HepG2 (cell line): ENCODE measurements at regions not wholly inside any gene's neighbourhood (a gene's known extent, or its start where the extent isn't known, plus 50 kb on each side); places are given as distances from the start of the nearest gene placed in this dataset.

Experiments
- ATAC-seq: fragments of 200-7000 bp; cut with Tn5 transposase; 3 replicates; pipeline ENCODE4 v1.9.1; 2020; ENCODE audit warnings: mild to moderate bottlenecking, moderate library complexity
- BruUV-seq: library from RNA; stranded (reverse); fragments of 400-500 nt; replicated peaks from 2 replicates; lab custom pipeline; 2021; lab: Mats Ljungman, UMichigan
- CTCF ChIA-PET: fragments of 300-600 bp; formaldehyde crosslinking; extraction: SDS; loops from one replicate; lab custom pipeline; 2021; ENCODE audit warnings: low total read pairs, inconsistent platforms, low intra/inter-chr PET ratio; lab: Yijun Ruan, JAX
- POLR2A ChIA-PET: fragments of 350-600 bp; sonication (Branson Sonifier 250); formaldehyde crosslinking; loops from one replicate; lab custom pipeline; 2020; ENCODE audit warnings: antibody characterized with exemption, inconsistent platforms; lab: Yijun Ruan, JAX
- DNase-seq: peaks from one replicate; pipeline ENCODE4 v3.0.0-alpha.2; 2015; ENCODE audit warnings: low spot score
- FAIRE-seq: peaks from 3 replicates; lab custom pipeline; 2011; peaks lifted over from hg19 to GRCh38; lab: Jason Lieb, UNC
- H2AFZ ChIP-seq: one replicate; pipeline ENCODE4 v1.6.1; 2011; ENCODE audit warnings: low read length, inconsistent platforms
- H3K27ac ChIP-seq: fragments of 300-600 bp; 3 replicates; pipeline ENCODE4 v1.8.0; 2011; ENCODE audit warnings: mixed run types, mild to moderate bottlenecking, mixed read lengths, low read length, inconsistent platforms; ENCODE audit not compliant: insufficient read depth; ENCODE audit errors: extremely low read length
- H3K27me3 ChIP-seq, 2 experiments: fragments of 200-600 bp in 1 of 2; 2 replicates in 1 of 2; 3 replicates in 1 of 2; pipeline versions ENCODE4 v1.6.0 to v1.8.0; 2011; ENCODE audit warnings: low read length in 2 of 2, mild to moderate bottlenecking in 2 of 2, moderate library complexity in 2 of 2, inconsistent platforms in 1 of 2; ENCODE audit not compliant: insufficient read depth in 2 of 2, control insufficient read depth in 1 of 2
- H3K36me3 ChIP-seq, 2 experiments: fragments of 200-600 bp in 1 of 2; replicated peaks in 1 of 2; 2 replicates in 1 of 2; 3 replicates in 1 of 2; pipeline versions ENCODE4 v1.5.1 to v1.8.0; 2011; ENCODE audit warnings: low read length in 2 of 2, inconsistent platforms in 1 of 2; ENCODE audit not compliant: insufficient read depth in 2 of 2, control insufficient read depth in 1 of 2
- H3K4me1 ChIP-seq: 2 replicates; pipeline ENCODE4 v1.5.1; 2012; ENCODE audit warnings: low read length, inconsistent platforms; ENCODE audit not compliant: insufficient read depth
- H3K4me2 ChIP-seq: 2 replicates; pipeline ENCODE4 v1.6.0; 2011; ENCODE audit warnings: low read depth, low read length, inconsistent platforms
- H3K4me3 ChIP-seq, 3 experiments: fragments of 200-600 bp in 1 of 3; sonication (generic), shearing (Covaris generic) in 1 of 3; replicated peaks in 1 of 3; 2 replicates each; pipeline ENCODE4 v1.5.1; 2011 to 2016; ENCODE audit warnings: low read length in 3 of 3, inconsistent platforms in 2 of 3, low read depth in 2 of 3, mild to moderate bottlenecking in 2 of 3, control low read depth in 1 of 3, mixed read lengths in 1 of 3; ENCODE audit not compliant: insufficient read depth in 1 of 3
- H3K79me2 ChIP-seq: one replicate; pipeline ENCODE4 v1.6.1; 2011; ENCODE audit warnings: low read length, inconsistent platforms; ENCODE audit not compliant: insufficient read depth
- H3K9ac ChIP-seq: 2 replicates; pipeline ENCODE4 v1.6.0; 2011; ENCODE audit warnings: mild to moderate bottlenecking, low read depth, low read length, inconsistent platforms; ENCODE audit not compliant: insufficient read depth
- H3K9me3 ChIP-seq: 2 replicates; pipeline ENCODE4 v1.5.1; 2012; ENCODE audit warnings: mild to moderate bottlenecking, low read length
- H4K20me1 ChIP-seq: 2 replicates; pipeline ENCODE4 v1.6.0; 2011; ENCODE audit warnings: inconsistent platforms, mild to moderate bottlenecking, low read length, moderate library complexity; ENCODE audit not compliant: insufficient read depth
- SAFB2 ChIP-seq: sonication (generic); formaldehyde crosslinking; IDR thresholded peaks from 2 replicates; pipeline ENCODE4 v1.5.1; 2020; ENCODE audit warnings: missing genetic modification reagents, low read depth, mild to moderate bottlenecking, borderline replicate concordance
- TBX3 ChIP-seq: fragments of 450-650 bp; IDR thresholded peaks from 2 replicates; pipeline ENCODE4 v1.6.1; 2017; ENCODE audit warnings: antibody characterized with exemption, mild to moderate bottlenecking, inconsistent platforms, borderline replicate concordance
- TCF7L2 ChIP-seq: IDR thresholded peaks from 2 replicates; pipeline ENCODE4 v1.6.1; 2011; ENCODE audit warnings: mild to moderate bottlenecking, low read depth, low read length, moderate library complexity
- ZNF33B ChIP-seq: sonication (generic); formaldehyde crosslinking; IDR thresholded peaks from 2 replicates; pipeline ENCODE4 v1.5.1; 2020; ENCODE audit warnings: mild to moderate bottlenecking, missing genetic modification reagents
- WGBS: methylation state at CpG from one replicate; pipeline ENCODE4 v1.1.6; 2017; ENCODE audit warnings: low lambda C conversion rate; 5-methylcytosine and 5-hydroxymethylcytosine counted together
- in situ Hi-C: cut with HindIII; loops from 2 replicates; pipeline ENCODE4 v1.10.0; 2017; ENCODE audit warnings: low pct_unique_long_range_greater_than_20kb; ENCODE audit not compliant: extremely low pct_ligation_motif_present
- intact Hi-C: fragments of 100-400 bp; cut with micrococcal nuclease; formaldehyde crosslinking; loops from one replicate; pipeline ENCODE4 v1.10.0; 2022; ENCODE audit not compliant: unreplicated experiment
- TF ChIP-seq, protein P1 (sequence below): sonication (generic); formaldehyde crosslinking; conservative IDR thresholded peaks from 2 replicates; pipeline ENCODE4 v1.4.0; 2020; ENCODE audit warnings: missing genetic modification reagents
- TF ChIP-seq, protein P2 (sequence below): sonication (generic); formaldehyde crosslinking; IDR thresholded peaks from 2 replicates; pipeline ENCODE4 v1.4.0; 2020; ENCODE audit warnings: mild to moderate bottlenecking, missing genetic modification reagents

DNA sequence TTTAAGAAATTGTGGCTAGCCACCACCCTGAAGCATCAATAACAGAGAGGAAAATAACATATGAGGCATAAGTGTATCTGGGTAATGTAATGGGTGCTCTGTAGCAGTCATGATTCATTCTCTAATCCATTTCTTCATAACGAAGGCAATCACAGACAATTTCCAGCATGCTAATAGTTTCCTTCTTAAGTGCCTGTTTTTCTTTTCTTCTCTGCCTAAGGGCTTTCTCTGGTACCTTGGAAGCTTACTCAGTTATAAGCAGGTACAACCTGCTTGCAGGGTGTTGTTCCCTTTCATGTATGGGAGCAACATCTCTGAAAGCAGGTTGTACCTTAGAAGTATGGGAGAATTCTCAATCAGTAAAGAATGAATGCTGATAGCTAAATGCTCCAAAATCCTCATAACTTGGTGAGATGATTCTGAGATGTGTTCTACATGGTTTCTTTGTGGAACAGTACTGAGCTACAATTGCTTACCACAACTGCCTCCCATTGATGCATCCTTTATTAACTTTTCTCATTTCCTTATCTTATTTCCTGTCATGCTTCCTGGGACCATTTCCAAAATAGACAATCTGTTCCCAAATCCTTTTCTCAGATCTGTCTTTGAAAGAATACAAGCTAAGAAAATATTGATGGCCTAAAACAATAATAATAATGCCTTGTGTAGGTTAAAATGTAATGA is 247.6 kb downstream of the PAPSS1 start:
- DNase-seq (no peak), ATAC-seq (no peak), FAIRE-seq (no peak)
- POLR2A ChIA-PET, result no interaction called here
- no peaks in the 10 kb centered on the region for H3K79me2 ChIP-seq
- no peak overlapping the region for H3K27ac ChIP-seq
- H3K9me3 ChIP-seq, result no peaks in the 10 kb centered on the region
- no peaks in the 10 kb centered on the region for H3K36me3 ChIP-seq
- no peak overlapping the region for H2AFZ ChIP-seq
- H3K4me1 ChIP-seq, result no peaks in the 10 kb centered on the region
- intact Hi-C loops (no loop called here), in situ Hi-C loops (no loop called here)
- no peak overlapping the region for H3K4me3 ChIP-seq
- CTCF ChIA-PET, result no interaction called here
- H3K9ac ChIP-seq, result no peak overlapping the region
- WGBS, result 5% methylated on average over 1 of the region's 1 CpG
- H3K4me2 ChIP-seq, result no peak overlapping the region
- no peaks in the 10 kb centered on the region for H4K20me1 ChIP-seq
- H3K27me3 ChIP-seq, result no peaks in the 10 kb centered on the region
- no TSS peak for BruUV-seq
- no peak for TF ChIP-seq SAFB2 (CRISPR knock-in tag)
- no peak for TF ChIP-seq ZNF33B (CRISPR knock-in tag)
- TF ChIP-seq, protein P1, sequence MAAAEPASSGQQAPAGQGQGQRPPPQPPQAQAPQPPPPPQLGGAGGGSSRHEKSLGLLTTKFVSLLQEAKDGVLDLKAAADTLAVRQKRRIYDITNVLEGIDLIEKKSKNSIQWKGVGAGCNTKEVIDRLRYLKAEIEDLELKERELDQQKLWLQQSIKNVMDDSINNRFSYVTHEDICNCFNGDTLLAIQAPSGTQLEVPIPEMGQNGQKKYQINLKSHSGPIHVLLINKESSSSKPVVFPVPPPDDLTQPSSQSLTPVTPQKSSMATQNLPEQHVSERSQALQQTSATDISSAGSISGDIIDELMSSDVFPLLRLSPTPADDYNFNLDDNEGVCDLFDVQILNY, result no peak
- TF ChIP-seq, protein P2, sequence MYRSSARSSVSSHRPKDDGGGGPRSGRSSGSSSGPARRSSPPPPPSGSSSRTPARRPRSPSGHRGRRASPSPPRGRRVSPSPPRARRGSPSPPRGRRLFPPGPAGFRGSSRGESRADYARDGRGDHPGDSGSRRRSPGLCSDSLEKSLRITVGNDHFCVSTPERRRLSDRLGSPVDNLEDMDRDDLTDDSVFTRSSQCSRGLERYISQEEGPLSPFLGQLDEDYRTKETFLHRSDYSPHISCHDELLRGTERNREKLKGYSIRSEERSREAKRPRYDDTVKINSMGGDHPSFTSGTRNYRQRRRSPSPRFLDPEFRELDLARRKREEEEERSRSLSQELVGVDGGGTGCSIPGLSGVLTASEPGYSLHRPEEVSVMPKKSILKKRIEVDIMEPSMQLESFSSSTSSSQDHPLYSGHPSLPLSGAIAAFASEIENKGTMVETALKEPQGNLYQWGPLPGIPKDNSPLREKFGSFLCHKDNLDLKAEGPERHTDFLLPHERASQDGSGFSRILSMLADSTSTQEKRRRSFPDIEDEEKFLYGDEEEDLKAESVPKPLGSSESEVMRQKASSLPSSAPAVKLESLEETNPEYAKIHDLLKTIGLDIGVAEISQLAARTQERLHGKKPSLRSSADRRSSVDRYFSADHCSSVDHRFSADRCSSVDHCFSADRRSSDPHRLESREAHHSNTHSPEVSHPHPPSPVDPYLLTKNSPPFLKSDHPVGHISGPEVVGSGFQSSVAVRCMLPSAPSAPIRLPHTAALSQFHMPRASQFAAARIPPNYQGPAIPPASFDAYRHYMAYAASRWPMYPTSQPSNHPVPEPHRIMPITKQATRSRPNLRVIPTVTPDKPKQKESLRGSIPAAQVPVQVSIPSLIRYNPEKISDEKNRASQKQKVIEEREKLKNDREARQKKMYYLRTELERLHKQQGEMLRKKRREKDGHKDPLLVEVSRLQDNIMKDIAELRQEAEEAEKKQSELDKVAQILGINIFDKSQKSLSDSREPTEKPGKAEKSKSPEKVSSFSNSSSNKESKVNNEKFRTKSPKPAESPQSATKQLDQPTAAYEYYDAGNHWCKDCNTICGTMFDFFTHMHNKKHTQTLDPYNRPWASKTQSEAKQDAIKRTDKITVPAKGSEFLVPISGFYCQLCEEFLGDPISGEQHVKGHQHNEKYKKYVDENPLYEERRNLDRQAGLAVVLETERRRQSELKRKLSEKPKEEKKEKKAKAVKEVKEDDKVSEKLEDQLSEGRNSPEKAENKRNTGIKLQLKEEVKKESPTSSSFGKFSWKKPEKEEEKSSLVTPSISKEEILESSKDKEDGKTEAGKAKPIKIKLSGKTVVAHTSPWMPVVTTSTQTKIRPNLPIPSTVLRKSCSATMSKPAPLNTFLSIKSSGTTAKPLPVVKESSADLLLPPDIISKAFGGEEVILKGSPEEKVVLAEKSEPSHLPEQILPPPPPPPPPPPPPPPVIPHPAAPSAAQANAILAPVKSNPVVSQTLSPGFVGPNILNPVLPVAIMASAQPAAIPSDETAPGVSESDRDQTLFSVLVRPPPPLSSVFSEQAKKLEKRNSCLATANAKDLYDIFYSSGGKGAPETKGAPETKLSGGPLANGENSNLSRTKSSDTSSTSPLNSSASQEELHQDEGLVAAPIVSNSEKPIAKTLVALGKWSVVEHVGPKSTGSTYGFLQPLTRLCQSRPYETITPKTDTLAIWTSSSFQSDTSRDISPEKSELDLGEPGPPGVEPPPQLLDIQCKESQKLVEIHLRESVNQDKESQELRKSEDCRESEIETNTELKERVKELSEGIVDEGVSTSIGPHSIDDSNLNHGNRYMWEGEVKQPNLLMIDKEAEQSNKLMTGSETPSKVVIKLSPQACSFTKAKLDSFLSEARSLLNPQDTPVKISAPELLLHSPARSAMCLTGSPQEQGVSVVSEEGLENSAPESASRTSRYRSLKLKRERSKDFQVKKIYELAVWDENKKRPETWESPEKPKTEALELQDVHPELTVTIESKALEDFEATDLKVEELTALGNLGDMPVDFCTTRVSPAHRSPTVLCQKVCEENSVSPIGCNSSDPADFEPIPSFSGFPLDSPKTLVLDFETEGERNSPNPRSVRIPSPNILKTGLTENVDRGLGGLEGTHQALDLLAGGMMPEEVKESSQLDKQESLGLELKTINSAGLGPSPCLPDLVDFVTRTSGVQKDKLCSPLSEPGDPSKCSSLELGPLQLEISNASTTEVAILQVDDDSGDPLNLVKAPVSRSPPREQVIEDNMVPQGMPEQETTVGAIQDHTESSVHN (CRISPR knock-in tag), result no peak
- no peak for TF ChIP-seq TBX3
- no peak for TF ChIP-seq TCF7L2
